ENCODE measurements at regions not wholly inside any gene's neighbourhood (a gene's known extent, or its start where the extent isn't known, plus 50 kb on each side); places are given as distances from the start of the nearest gene placed in this dataset.

- TF ChIP-seq ZBTB33 (IDR thresholded peaks at IDR 0.05; ENCODE audit: extremely low read depth, insufficient replicate concordance, low read length) (no peak), MAX (IDR thresholded peaks at IDR 0.05) (no peak), ATF3 (IDR thresholded peaks at IDR 0.05) (no peak), TCF7L2 (IDR thresholded peaks at IDR 0.05; ENCODE audit: borderline replicate concordance, extremely low read depth, insufficient read depth, insufficient read length) (no peak), JUND (IDR thresholded peaks at IDR 0.05) (no peak)
Measured at GRCh38 chr12:19646599-19646998, 207.3 kb downstream of the AEBP2 start (continued).

- H4K20me1 ChIP-seq (ENCODE audit: insufficient read depth): no peaks in the 10 kb centered on the region
- ChIA-PET CTCF (no interaction called here), RAD21 (ENCODE audit: low non-redundant PET in 1 of 2, low total read pairs in 2 of 2, uncharacterized antibody in 2 of 2, unreplicated experiment in 2 of 2) (no interaction called here), POLR2A (no interaction called here)
- BruUV-seq (replicated peaks): no TSS peak
- H3K4me3 ChIP-seq (replicated peaks in 1 of 2; ENCODE audit: low read depth in 1 of 2, low read length in 2 of 2): no peak overlapping the region
- no peaks in the 10 kb centered on the region for H3K27me3 ChIP-seq (ENCODE audit: insufficient read depth, low read length)
- no peaks in the 10 kb centered on the region for H3K9me3 ChIP-seq (ENCODE audit: control insufficient read depth in 1 of 2, insufficient read depth in 1 of 2, low read depth in 1 of 2, low read length in 2 of 2)
- no peak overlapping the region for H3K9ac ChIP-seq (ENCODE audit: low read length)
- intact Hi-C loops (cut with micrococcal nuclease): no loop called here
- H3K9me2 ChIP-seq (ENCODE audit: insufficient read depth): no peaks in the 10 kb centered on the region
- no peaks in the 10 kb centered on the region for H3K4me1 ChIP-seq (ENCODE audit: control insufficient read depth in 1 of 2, insufficient read depth in 2 of 2, low read length in 2 of 2)
- no peak for ATAC-seq
- H3K36me3 ChIP-seq (ENCODE audit: control insufficient read depth in 1 of 2, insufficient read depth in 2 of 2, low read length in 2 of 2): no peaks in the 10 kb centered on the region
- H2AFZ ChIP-seq (ENCODE audit: low read depth, low read length, poor library complexity, severe bottlenecking): no peak overlapping the region
- no peak for DNase-seq (ENCODE audit: low read depth, low spot score)
- H3K79me2 ChIP-seq (ENCODE audit: insufficient read depth, low read length): no peaks in the 10 kb centered on the region
- TF ChIP-seq RAD21 (IDR thresholded peaks at IDR 0.05; ENCODE audit: low read depth): no peak
- TF ChIP-seq JUND (IDR thresholded peaks at IDR 0.05): no peak
- TF ChIP-seq REST (IDR thresholded peaks at IDR 0.05; ENCODE audit: low read depth): no peak
- TF ChIP-seq SRF (IDR thresholded peaks at IDR 0.05; ENCODE audit: low read depth): no peak
- no peak for TF ChIP-seq ATF3 (IDR thresholded peaks at IDR 0.05)
- TF ChIP-seq POLR2A (IDR thresholded peaks at IDR 0.05; ENCODE audit: borderline replicate concordance, extremely low read depth, insufficient read depth, insufficient read length): no peak
- no peak for TF ChIP-seq CBX3 (IDR thresholded peaks at IDR 0.05; ENCODE audit: low read depth)
- TF ChIP-seq ZBTB33 (IDR thresholded peaks at IDR 0.05; ENCODE audit: extremely low read depth, insufficient replicate concordance, low read length): no peak
- no peak for TF ChIP-seq EGR1 (IDR thresholded peaks at IDR 0.05; ENCODE audit: low read depth)
- no peak for TF ChIP-seq SP1 (IDR thresholded peaks at IDR 0.05; ENCODE audit: low read depth)
- TF ChIP-seq SIN3A (IDR thresholded peaks at IDR 0.05; ENCODE audit: low read depth): no peak
- H3K27ac ChIP-seq (ENCODE audit: low read depth, low read length): no peak overlapping the region
- no peak overlapping the region for H3K4me2 ChIP-seq (ENCODE audit: low read length)
Measured at GRCh38 chr12:19647806-19648556, 208.7 kb downstream of the AEBP2 start.
